Keratinocyte (primary cell): ENCODE measurements at regions not wholly inside any gene's neighbourhood (a gene's known extent, or its start where the extent isn't known, plus 50 kb on each side); places are given as distances from the start of the nearest gene placed in this dataset.
"Not testable (repeated sequence)": the region's sequence is repeated elsewhere in the genome, so short reads cannot be mapped to it uniquely, and the experiment has no call there.

Experiments used
- DNase-seq: peaks from one replicate; pipeline ENCODE4 v3.0.0-alpha.2; 2011; ENCODE audit warnings: low read depth, missing footprints, low spot score
- FAIRE-seq: peaks from 2 replicates; lab custom pipeline; 2011; peaks lifted over from hg19 to GRCh38; lab: Jason Lieb, UNC
- H2AFZ ChIP-seq: 2 replicates; pipeline ENCODE4 v1.6.0; 2012; ENCODE audit warnings: low read length, control low read depth, inconsistent platforms; ENCODE audit not compliant: control insufficient read depth
- H3K27ac ChIP-seq: 2 replicates; pipeline ENCODE4 v1.5.1; 2011; ENCODE audit warnings: low read length; ENCODE audit not compliant: control insufficient read depth, insufficient read depth
- H3K27me3 ChIP-seq: 3 replicates; pipeline ENCODE4 v1.6.0; 2011; ENCODE audit warnings: low read length; ENCODE audit not compliant: control insufficient read depth, insufficient read depth; ENCODE audit errors: extremely low read depth
- H3K36me3 ChIP-seq, 2 experiments: 2 replicates in 1 of 2; 3 replicates in 1 of 2; pipeline ENCODE4 v1.5.1; 2011; ENCODE audit warnings: low read length in 2 of 2, mild to moderate bottlenecking in 1 of 2; ENCODE audit not compliant: control insufficient read depth in 2 of 2, insufficient read depth in 2 of 2; ENCODE audit errors: extremely low read depth in 1 of 2
- H3K4me1 ChIP-seq: 3 replicates; pipeline ENCODE4 v1.5.1; 2011; ENCODE audit warnings: low read length; ENCODE audit not compliant: control insufficient read depth, insufficient read depth; ENCODE audit errors: extremely low read depth
- H3K4me2 ChIP-seq: 3 replicates; pipeline ENCODE4 v1.6.0; 2011; ENCODE audit warnings: low read depth, low read length; ENCODE audit not compliant: control insufficient read depth, insufficient read depth; ENCODE audit errors: extremely low read depth
- H3K4me3 ChIP-seq, 3 experiments: fragments of 200-600 bp in 1 of 3; sonication (generic) in 1 of 3; 2 replicates in 2 of 3; 3 replicates in 1 of 3; pipeline ENCODE4 v1.5.1; 2011 to 2016; ENCODE audit warnings: low read length in 3 of 3, mild to moderate bottlenecking in 3 of 3, control low read depth in 2 of 3, inconsistent platforms in 1 of 3, low read depth in 1 of 3, mixed read lengths in 1 of 3, mixed run types in 1 of 3, moderate library complexity in 1 of 3; ENCODE audit not compliant: control insufficient read depth in 2 of 3, insufficient read depth in 2 of 3; ENCODE audit errors: extremely low read depth in 1 of 3
- H3K79me2 ChIP-seq: 2 replicates; pipeline ENCODE4 v1.6.0; 2012; ENCODE audit warnings: low read length; ENCODE audit not compliant: control insufficient read depth, insufficient read depth
- H3K9ac ChIP-seq: 3 replicates; pipeline ENCODE4 v1.6.0; 2011; ENCODE audit warnings: low read length; ENCODE audit not compliant: control insufficient read depth, insufficient read depth; ENCODE audit errors: extremely low read depth
- H3K9me1 ChIP-seq: 3 replicates; pipeline ENCODE4 v1.6.0; 2011; ENCODE audit warnings: low read length; ENCODE audit not compliant: control insufficient read depth, insufficient read depth; ENCODE audit errors: extremely low read depth
- H3K9me3 ChIP-seq: 2 replicates; pipeline ENCODE4 v1.5.1; 2012; ENCODE audit warnings: low read depth, low read length; ENCODE audit not compliant: control insufficient read depth
- H4K20me1 ChIP-seq: 3 replicates; pipeline ENCODE4 v1.6.0; 2011; ENCODE audit warnings: low read length; ENCODE audit not compliant: control insufficient read depth, insufficient read depth; ENCODE audit errors: extremely low read depth
- EZH2 ChIP-seq: IDR thresholded peaks from one replicate; pipeline ENCODE4 v1.6.1; 2012; ENCODE audit warnings: inconsistent platforms, mild to moderate bottlenecking, low read length, moderate library complexity
- dilution Hi-C: fragments of 300-500 bp; cut with MboI; formaldehyde crosslinking; loops from one replicate; pipeline ENCODE4 v1.7.0; 2020; ENCODE audit warnings: low sequenced_read_pairs; ENCODE audit not compliant: extremely low pct_ligation_motif_present
- TF ChIP-seq, protein P1 (sequence below), 3 experiments: IDR thresholded peaks in 1 of 3; conservative IDR thresholded peaks in 1 of 3; optimal IDR thresholded peaks in 1 of 3; 2 replicates in 2 of 3; 3 replicates in 1 of 3; pipeline versions ENCODE3 to v1.5.1; 2011; ENCODE audit warnings: low read length in 3 of 3, mild to moderate bottlenecking in 3 of 3, moderate library complexity in 2 of 3, control low read depth in 1 of 3, inconsistent platforms in 1 of 3; ENCODE audit not compliant: insufficient read depth in 2 of 3; ENCODE audit errors: extremely low read depth in 1 of 3

DNA sequence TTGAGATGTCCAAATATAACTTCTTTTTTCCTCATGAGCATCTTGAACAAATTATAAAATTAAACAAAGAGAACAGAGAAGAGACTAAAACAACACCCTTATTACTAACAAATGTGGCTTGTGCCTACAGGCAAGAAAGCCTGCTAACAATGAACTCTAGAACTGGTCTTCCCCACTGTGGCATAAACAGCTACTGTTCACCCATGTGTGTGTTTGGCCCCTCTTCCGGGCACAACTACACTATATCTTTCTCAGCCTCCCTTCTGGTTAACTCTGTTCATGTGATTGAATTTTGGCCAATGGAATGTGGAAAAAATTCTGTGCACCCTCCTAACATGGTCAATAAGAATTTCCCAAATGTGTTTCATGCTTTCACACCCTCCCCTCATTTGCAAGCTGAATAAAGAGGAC is 117.0 kb downstream of the KBTBD2 start:
- H3K27ac ChIP-seq = no peak overlapping the region
- dilution Hi-C loops = no loop called here

DNA sequence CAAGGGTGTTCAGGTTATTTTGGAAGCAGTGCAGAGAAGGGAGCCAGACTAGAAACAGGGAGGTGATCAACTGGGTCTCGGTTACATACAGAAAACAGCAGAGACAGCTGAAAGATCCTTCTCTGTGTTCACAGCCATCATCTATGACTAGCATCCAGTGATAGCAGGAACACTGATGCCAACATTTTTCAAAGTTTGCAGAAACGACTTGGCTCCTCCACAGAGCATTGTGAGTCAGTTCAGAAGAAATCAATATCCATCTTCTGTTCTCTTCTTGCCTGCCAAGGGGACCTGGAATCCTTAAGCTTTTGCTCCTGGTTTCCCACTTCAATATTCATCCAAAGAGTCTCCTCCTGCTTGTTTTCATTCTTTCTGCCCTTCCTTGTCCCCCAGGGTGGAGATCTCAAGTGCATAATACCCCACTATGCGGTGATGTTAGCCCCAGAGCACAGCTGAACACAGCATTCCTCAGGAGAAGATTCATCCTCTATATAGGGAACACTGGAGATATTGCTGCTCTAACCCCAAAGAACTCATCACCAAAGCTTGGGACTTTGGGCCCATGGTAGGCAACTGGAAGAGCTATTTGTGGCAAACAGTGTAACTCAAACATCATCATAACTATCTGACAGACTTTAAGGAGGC is 122.6 kb downstream of the KBTBD2 start:
- H3K36me3 ChIP-seq, H3K9ac ChIP-seq, H3K27ac ChIP-seq, H3K9me3 ChIP-seq, H4K20me1 ChIP-seq, H3K4me3 ChIP-seq, H2AFZ ChIP-seq, DNase-seq, H3K4me2 ChIP-seq, H3K4me1 ChIP-seq, dilution Hi-C loops, H3K27me3 ChIP-seq, H3K79me2 ChIP-seq, FAIRE-seq, H3K9me1 ChIP-seq: not testable (repeated sequence)

More for the DNA sequence above, 117.0 kb downstream of the KBTBD2 start:
- Histone ChIP-seq H3K36me3 (no peaks in the 10 kb centered on the region), H3K4me1 (no peaks in the 10 kb centered on the region), H3K4me3 (no peak overlapping the region), H2AFZ (no peak overlapping the region), H3K9ac (no peak overlapping the region), H3K9me3 (no peaks in the 10 kb centered on the region), H3K79me2 (no peaks in the 10 kb centered on the region), H3K27me3 (no peaks in the 10 kb centered on the region), H4K20me1 (no peaks in the 10 kb centered on the region), H3K4me2 (no peak overlapping the region), H3K9me1 (no peaks in the 10 kb centered on the region)
- no peak for DNase-seq
- no peak for FAIRE-seq
- TF ChIP-seq EZH2 = no peak
- TF ChIP-seq, protein P1, sequence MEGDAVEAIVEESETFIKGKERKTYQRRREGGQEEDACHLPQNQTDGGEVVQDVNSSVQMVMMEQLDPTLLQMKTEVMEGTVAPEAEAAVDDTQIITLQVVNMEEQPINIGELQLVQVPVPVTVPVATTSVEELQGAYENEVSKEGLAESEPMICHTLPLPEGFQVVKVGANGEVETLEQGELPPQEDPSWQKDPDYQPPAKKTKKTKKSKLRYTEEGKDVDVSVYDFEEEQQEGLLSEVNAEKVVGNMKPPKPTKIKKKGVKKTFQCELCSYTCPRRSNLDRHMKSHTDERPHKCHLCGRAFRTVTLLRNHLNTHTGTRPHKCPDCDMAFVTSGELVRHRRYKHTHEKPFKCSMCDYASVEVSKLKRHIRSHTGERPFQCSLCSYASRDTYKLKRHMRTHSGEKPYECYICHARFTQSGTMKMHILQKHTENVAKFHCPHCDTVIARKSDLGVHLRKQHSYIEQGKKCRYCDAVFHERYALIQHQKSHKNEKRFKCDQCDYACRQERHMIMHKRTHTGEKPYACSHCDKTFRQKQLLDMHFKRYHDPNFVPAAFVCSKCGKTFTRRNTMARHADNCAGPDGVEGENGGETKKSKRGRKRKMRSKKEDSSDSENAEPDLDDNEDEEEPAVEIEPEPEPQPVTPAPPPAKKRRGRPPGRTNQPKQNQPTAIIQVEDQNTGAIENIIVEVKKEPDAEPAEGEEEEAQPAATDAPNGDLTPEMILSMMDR (optimal IDR thresholded peaks at IDR 0.05 in 1 of 3, IDR thresholded peaks at IDR 0.05 in 1 of 3, conservative IDR thresholded peaks at IDR 0.05 in 1 of 3; ENCODE audit: extremely low read depth in 1 of 3, insufficient read depth in 2 of 3, low read length in 3 of 3) = no peak

DNA sequence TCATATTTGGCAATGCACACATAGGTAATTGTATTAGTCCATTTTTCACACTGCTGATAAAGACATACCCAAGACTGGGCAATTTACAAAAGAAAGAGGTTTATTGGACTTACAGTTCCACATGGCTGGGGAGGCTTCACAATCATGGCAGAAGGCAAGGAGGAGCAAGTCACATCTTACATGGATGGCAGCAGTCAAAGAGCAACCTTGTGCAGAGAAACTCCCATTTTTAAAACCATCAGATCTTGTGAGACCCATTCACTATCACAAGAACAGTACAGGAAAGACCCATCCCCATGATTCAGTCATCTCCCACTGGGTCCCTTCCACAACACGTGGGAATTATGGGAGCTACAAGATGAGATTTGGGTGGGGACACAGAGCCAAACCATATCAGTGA is 123.2 kb downstream of the KBTBD2 start:
- H3K79me2 ChIP-seq, H3K9me3 ChIP-seq, dilution Hi-C loops, H3K36me3 ChIP-seq, H3K27me3 ChIP-seq, H3K4me3 ChIP-seq, H3K9me1 ChIP-seq, H4K20me1 ChIP-seq, H2AFZ ChIP-seq, DNase-seq, H3K9ac ChIP-seq, FAIRE-seq, H3K4me1 ChIP-seq, H3K4me2 ChIP-seq, H3K27ac ChIP-seq: not testable (repeated sequence)
